Erythroblast (primary cell): ENCODE measurements at regions not wholly inside any gene's neighbourhood (a gene's known extent, or its start where the extent isn't known, plus 50 kb on each side); places are given as distances from the start of the nearest gene placed in this dataset.

Source experiments
- GATA1 ChIP-seq: IDR thresholded peaks from 2 replicates; pipeline ENCODE4 v1.6.1; 2011; ENCODE audit warnings: low read depth, mild to moderate bottlenecking, control low read depth, low read length, moderate library complexity
- POLR2A ChIP-seq: IDR thresholded peaks from 2 replicates; pipeline ENCODE4 v1.6.1; 2011; ENCODE audit warnings: mild to moderate bottlenecking, low read length

- no peak for TF ChIP-seq POLR2A
- no peak for TF ChIP-seq GATA1
Measured at GRCh38 chr20:48390981-48391380, 436.8 kb downstream of the PREX1 start.
